HG02885 (cell line): ENCODE measurements at regions not wholly inside any gene's neighbourhood (a gene's known extent, or its start where the extent isn't known, plus 50 kb on each side); places are given as distances from the start of the nearest gene placed in this dataset.

Experiments used
- ATAC-seq: cut with Tn5 transposase; IDR thresholded peaks from one replicate; pipeline ENCODE4 v1.9.1; 2021; ENCODE audit warnings: mild to moderate bottlenecking; ENCODE audit not compliant: unreplicated experiment, poor library complexity

GRCh38 chr9:118162716-118163115, 458.5 kb downstream of the TLR4 start:
- no peak for ATAC-seq

- no peak for ATAC-seq
Observed at GRCh38 chr9:118163751-118164150, 459.5 kb downstream of the TLR4 start.

GRCh38 chr9:118165451-118165850, 461.2 kb downstream of the TLR4 start:
- no peak for ATAC-seq

GRCh38 chr9:118170032-118170955, 466.1 kb downstream of the TLR4 start:
- peak; percentile 50 for ATAC-seq

- no peak for ATAC-seq
Observed at GRCh38 chr9:118177241-118177640, 473.0 kb downstream of the TLR4 start.

GRCh38 chr9:118183576-118183975, 479.4 kb downstream of the TLR4 start:
- no peak for ATAC-seq

GRCh38 chr9:118187408-118187807, 483.2 kb downstream of the TLR4 start:
- ATAC-seq = no peak

GRCh38 chr9:118189615-118190014, 485.4 kb downstream of the TLR4 start:
- no peak for ATAC-seq

- no peak for ATAC-seq
Observed at GRCh38 chr9:118192807-118193206, 488.6 kb downstream of the TLR4 start.

GRCh38 chr9:118209343-118209742, 505.1 kb downstream of the TLR4 start:
- ATAC-seq = no peak

- no peak for ATAC-seq
Observed at GRCh38 chr9:118215549-118215948, 511.3 kb downstream of the TLR4 start.

GRCh38 chr9:118222375-118222774, 518.2 kb downstream of the TLR4 start:
- no peak for ATAC-seq

- no peak for ATAC-seq
Observed at GRCh38 chr9:118223111-118223510, 518.9 kb downstream of the TLR4 start.

- no peak for ATAC-seq
Observed at GRCh38 chr9:118230329-118230728, 526.1 kb downstream of the TLR4 start.

GRCh38 chr9:118236625-118237024, 532.4 kb downstream of the TLR4 start:
- ATAC-seq = no peak

- ATAC-seq = no peak
Observed at GRCh38 chr9:118238139-118238538, 533.9 kb downstream of the TLR4 start.

GRCh38 chr9:118252027-118252426, 547.8 kb downstream of the TLR4 start:
- ATAC-seq = no peak

GRCh38 chr9:118262191-118262590, 558.0 kb downstream of the TLR4 start:
- ATAC-seq = no peak

GRCh38 chr9:118263949-118264348, 559.7 kb downstream of the TLR4 start:
- no peak for ATAC-seq

- ATAC-seq = no peak
Observed at GRCh38 chr9:118268046-118268445, 563.8 kb downstream of the TLR4 start.

- ATAC-seq = no peak
Observed at GRCh38 chr9:118269623-118270022, 565.4 kb downstream of the TLR4 start.

- ATAC-seq = no peak
Observed at GRCh38 chr9:118271331-118271730, 567.1 kb downstream of the TLR4 start.
